HG03571 (cell line): ENCODE measurements at regions not wholly inside any gene's neighbourhood (a gene's known extent, or its start where the extent isn't known, plus 50 kb on each side); places are given as distances from the start of the nearest gene placed in this dataset.

Experiments
- ATAC-seq: cut with Tn5 transposase; IDR thresholded peaks from one replicate; pipeline ENCODE4 v1.9.1; 2021; ENCODE audit not compliant: unreplicated experiment

- ATAC-seq: no peak
These were observed 508.4 kb downstream of the CDH26 start for GRCh38 chr20:60466687-60467022.

GRCh38 chr20:60467078-60467477 is 508.9 kb downstream of the CDH26 start:
- no peak for ATAC-seq

- no peak for ATAC-seq
These were observed 509.5 kb downstream of the CDH26 start for GRCh38 chr20:60467771-60468170.

- ATAC-seq: no peak
These were observed 511.6 kb downstream of the CDH26 start for GRCh38 chr20:60469829-60470228.

GRCh38 chr20:60470366-60470765 is 512.1 kb downstream of the CDH26 start:
- ATAC-seq: no peak

- no peak for ATAC-seq
These were observed 515.0 kb downstream of the CDH26 start for GRCh38 chr20:60473211-60473610.

- ATAC-seq: no peak
These were observed 516.2 kb downstream of the CDH26 start for GRCh38 chr20:60474385-60474910.

- no peak for ATAC-seq
These were observed 517.8 kb downstream of the CDH26 start for GRCh38 chr20:60476045-60476444.

GRCh38 chr20:60477958-60478357 is 519.7 kb downstream of the CDH26 start:
- ATAC-seq: no peak

- ATAC-seq: no peak
These were observed 520.3 kb downstream of the CDH26 start for GRCh38 chr20:60478533-60478932.

GRCh38 chr20:60480950-60481742 is 522.9 kb downstream of the CDH26 start:
- no peak for ATAC-seq

- no peak for ATAC-seq
These were observed 523.5 kb downstream of the CDH26 start for GRCh38 chr20:60481743-60482133.

GRCh38 chr20:60482221-60483008 is 524.2 kb downstream of the CDH26 start:
- ATAC-seq: no peak

GRCh38 chr20:60483371-60483770 is 525.1 kb downstream of the CDH26 start:
- ATAC-seq: no peak

GRCh38 chr20:60484316-60484715 is 526.1 kb downstream of the CDH26 start:
- ATAC-seq: no peak

GRCh38 chr20:60485012-60485760 is 527.0 kb downstream of the CDH26 start:
- ATAC-seq: no peak

GRCh38 chr20:60486315-60486714 is 528.1 kb downstream of the CDH26 start:
- no peak for ATAC-seq

- ATAC-seq: no peak
These were observed 528.7 kb downstream of the CDH26 start for GRCh38 chr20:60486937-60487336.

- ATAC-seq: no peak
These were observed 532.2 kb downstream of the CDH26 start for GRCh38 chr20:60490217-60491050.

GRCh38 chr20:60491051-60491581 is 532.9 kb downstream of the CDH26 start:
- ATAC-seq: no peak
